ENCODE measurements at regions not wholly inside any gene's neighbourhood (a gene's known extent, or its start where the extent isn't known, plus 50 kb on each side); places are given as distances from the start of the nearest gene placed in this dataset.

DNA sequence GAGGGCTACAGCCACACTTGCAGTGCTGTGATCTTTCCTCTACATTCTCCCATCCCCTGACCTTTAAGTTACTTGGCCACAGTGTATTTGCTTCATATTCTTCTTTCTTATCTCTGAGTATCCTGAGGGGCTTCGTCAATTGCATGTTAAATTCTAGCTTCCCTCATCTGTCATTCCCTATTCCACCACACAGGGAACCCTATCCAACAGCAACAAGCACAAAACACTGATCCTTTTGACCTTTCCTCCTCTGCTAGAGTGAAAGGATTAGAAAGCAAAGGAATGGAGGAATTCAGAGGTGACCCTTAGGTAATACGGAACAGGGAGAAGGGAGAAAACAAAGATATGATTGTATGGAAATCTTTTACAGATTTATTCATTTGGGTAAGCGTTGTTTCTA, 1061.7 kb upstream of the TENM4 start:
- H3K4me3 ChIP-seq = no peak overlapping the region
- intact Hi-C loops (cut with DNase I) = no loop called here
- no peaks in the 10 kb centered on the region for H3K36me3 ChIP-seq (replicated peaks in 1 of 2)
- no peaks in the 10 kb centered on the region for H3K4me1 ChIP-seq (replicated peaks in 1 of 2)
- no peaks in the 10 kb centered on the region for H3K9me3 ChIP-seq (replicated peaks in 1 of 3)
- 49 to 63% (median 55%) methylated on average over 3 of the region's 3 CpGs for WGBS, 4 donors
- TF ChIP-seq, protein P1, sequence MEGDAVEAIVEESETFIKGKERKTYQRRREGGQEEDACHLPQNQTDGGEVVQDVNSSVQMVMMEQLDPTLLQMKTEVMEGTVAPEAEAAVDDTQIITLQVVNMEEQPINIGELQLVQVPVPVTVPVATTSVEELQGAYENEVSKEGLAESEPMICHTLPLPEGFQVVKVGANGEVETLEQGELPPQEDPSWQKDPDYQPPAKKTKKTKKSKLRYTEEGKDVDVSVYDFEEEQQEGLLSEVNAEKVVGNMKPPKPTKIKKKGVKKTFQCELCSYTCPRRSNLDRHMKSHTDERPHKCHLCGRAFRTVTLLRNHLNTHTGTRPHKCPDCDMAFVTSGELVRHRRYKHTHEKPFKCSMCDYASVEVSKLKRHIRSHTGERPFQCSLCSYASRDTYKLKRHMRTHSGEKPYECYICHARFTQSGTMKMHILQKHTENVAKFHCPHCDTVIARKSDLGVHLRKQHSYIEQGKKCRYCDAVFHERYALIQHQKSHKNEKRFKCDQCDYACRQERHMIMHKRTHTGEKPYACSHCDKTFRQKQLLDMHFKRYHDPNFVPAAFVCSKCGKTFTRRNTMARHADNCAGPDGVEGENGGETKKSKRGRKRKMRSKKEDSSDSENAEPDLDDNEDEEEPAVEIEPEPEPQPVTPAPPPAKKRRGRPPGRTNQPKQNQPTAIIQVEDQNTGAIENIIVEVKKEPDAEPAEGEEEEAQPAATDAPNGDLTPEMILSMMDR (IDR thresholded peaks at IDR 0.05) = no peak
- TF ChIP-seq POLR2A (IDR thresholded peaks at IDR 0.05) = no peak
- H3K27ac ChIP-seq = no peak overlapping the region
- H3K27me3 ChIP-seq = no peaks in the 10 kb centered on the region
- no peak for DNase-seq

DNA sequence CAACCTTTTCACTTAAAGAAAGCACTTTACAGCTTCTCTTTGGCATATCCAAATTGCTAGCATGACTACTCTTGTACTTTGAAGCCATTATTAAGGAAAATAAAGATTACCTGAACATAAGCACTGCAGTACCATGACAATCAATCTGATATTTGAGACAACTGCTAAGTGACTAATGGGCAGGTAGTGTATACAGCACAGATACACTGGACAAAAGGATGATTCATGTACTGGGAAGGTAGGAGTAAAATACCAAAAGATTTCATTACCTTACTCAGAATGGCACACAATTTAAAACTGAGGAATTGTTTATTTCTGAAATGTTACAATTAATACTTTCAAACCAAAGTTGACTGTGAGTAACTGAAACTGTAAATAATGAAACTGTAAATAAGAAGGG, 1054.3 kb upstream of the TENM4 start:
- intact Hi-C loops (cut with DNase I) = no loop called here
- TF ChIP-seq, protein P1 (IDR thresholded peaks at IDR 0.05) = no peak
- TF ChIP-seq POLR2A (IDR thresholded peaks at IDR 0.05) = no peak

DNA sequence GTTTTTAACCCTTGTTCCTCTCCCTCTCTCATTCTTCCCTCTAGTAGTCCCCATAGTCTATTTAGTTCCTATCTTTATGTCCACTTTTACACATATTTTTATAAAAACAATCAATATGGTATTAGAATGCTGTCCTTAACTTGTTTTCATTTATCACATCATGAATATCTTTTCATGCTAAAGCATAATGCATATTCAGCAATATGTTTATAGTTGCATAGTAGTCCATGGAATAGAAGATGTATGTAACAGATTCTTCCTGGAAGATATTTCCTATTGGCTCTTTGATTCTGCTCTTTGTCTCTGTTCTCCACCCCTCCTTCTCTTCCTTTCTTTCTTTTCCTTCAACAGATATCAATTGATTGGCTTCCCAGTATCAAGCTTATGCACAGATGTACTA, 1047.1 kb upstream of the TENM4 start:
- H3K9me3 ChIP-seq (replicated peaks in 1 of 3) = peaks cover 0 to 1% (median 0%) of the 10 kb centered on the region in 3 donors
- TF ChIP-seq POLR2A (IDR thresholded peaks at IDR 0.05) = no peak
- TF ChIP-seq, protein P1 (IDR thresholded peaks at IDR 0.05) = no peak
- intact Hi-C loops (cut with DNase I) = no loop called here
- DNase-seq = no peak
- H3K4me1 ChIP-seq (replicated peaks in 1 of 2) = no peaks in the 10 kb centered on the region
- H3K27ac ChIP-seq = no peak overlapping the region
- H3K4me3 ChIP-seq = no peak overlapping the region
- H3K36me3 ChIP-seq (replicated peaks in 1 of 2) = no peaks in the 10 kb centered on the region
- H3K27me3 ChIP-seq = no peaks in the 10 kb centered on the region

More for the DNA sequence above, 1054.3 kb upstream of the TENM4 start:
- Histone ChIP-seq H3K27ac (no peak overlapping the region), H3K9me3 (replicated peaks in 1 of 3) (peaks cover 0 to 11% (median 0%) of the 10 kb centered on the region in 3 donors), H3K36me3 (replicated peaks in 1 of 2) (no peaks in the 10 kb centered on the region), H3K27me3 (no peaks in the 10 kb centered on the region), H3K4me3 (no peak overlapping the region), H3K4me1 (replicated peaks in 1 of 2) (no peaks in the 10 kb centered on the region)
- DNase-seq = no peak

DNA sequence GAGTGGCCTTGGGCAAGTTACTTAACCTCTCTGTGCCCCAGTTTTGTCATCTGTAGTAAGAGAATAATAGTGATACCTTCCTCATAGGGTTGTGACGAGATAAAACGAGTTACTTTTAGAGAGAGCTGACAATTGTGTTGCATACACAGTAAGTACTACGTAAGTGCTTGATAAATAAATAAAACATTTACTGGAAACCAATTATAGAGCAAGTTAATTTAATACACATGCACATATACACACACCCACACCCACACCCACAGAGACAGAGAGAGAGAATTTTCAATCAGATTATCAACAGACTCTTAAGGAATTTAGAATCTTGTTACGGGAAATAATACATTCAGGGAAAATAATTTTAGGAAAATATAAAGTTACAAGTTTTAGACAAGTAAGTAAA, 1045.8 kb upstream of the TENM4 start:
- WGBS, 4 donors = 88 to 96% (median 89%) methylated on average over 4 of the region's 4 CpGs
- TF ChIP-seq, protein P1 (IDR thresholded peaks at IDR 0.05) = no peak
- no peak for TF ChIP-seq POLR2A (IDR thresholded peaks at IDR 0.05)
- intact Hi-C loops (cut with DNase I) = no loop called here

More for the DNA sequence above, 1045.8 kb upstream of the TENM4 start:
- Histone ChIP-seq H3K27me3 (no peaks in the 10 kb centered on the region), H3K4me1 (replicated peaks in 1 of 2) (no peaks in the 10 kb centered on the region), H3K36me3 (replicated peaks in 1 of 2) (no peaks in the 10 kb centered on the region), H3K4me3 (no peak overlapping the region), H3K9me3 (replicated peaks in 1 of 3) (no peaks in the 10 kb centered on the region), H3K27ac (no peak overlapping the region)
- no peak for DNase-seq

All from adrenal gland (tissue), 9 donors.